SK-N-SH (cell line): ENCODE measurements at regions not wholly inside any gene's neighbourhood (a gene's known extent, or its start where the extent isn't known, plus 50 kb on each side); places are given as distances from the start of the nearest gene placed in this dataset.

ENCODE experiments used
- CHD2 ChIP-seq: fragments of 150-350 bp; IDR thresholded peaks from 2 replicates; pipeline ENCODE4 v1.6.1; 2018; ENCODE audit warnings: low read length; ENCODE audit not compliant: partially characterized antibody
- EZH2phosphoT487 ChIP-seq: fragments of 200-600 bp; sonication (generic); IDR thresholded peaks from 2 replicates; pipeline ENCODE4 v1.6.1; 2017; ENCODE audit warnings: low read depth, mixed run types, mild to moderate bottlenecking, antibody characterized with exemption, moderate library complexity, borderline replicate concordance
- GATA2 ChIP-seq: sonication (generic); formaldehyde crosslinking; IDR thresholded peaks from 2 replicates; pipeline ENCODE4 v1.5.0; 2020; ENCODE audit warnings: mild to moderate bottlenecking, missing genetic modification reagents
- NFIC ChIP-seq: IDR thresholded peaks from 2 replicates; pipeline ENCODE4 v1.4.0; 2012; ENCODE audit warnings: borderline replicate concordance
- NRF1 ChIP-seq: IDR thresholded peaks from 2 replicates; pipeline ENCODE4 v1.6.1; 2012; ENCODE audit warnings: low read depth, mild to moderate bottlenecking, low read length
- POLR2AphosphoS5 ChIP-seq: IDR thresholded peaks from 2 replicates; pipeline ENCODE4 v1.6.1; 2012; ENCODE audit warnings: low read depth, low read length
- RCOR1 ChIP-seq: fragments of 150-350 bp; IDR thresholded peaks from 2 replicates; pipeline ENCODE4 v1.6.1; 2017; ENCODE audit warnings: antibody characterized with exemption, low read length
- SMC3 ChIP-seq: IDR thresholded peaks from 2 replicates; pipeline ENCODE4 v1.6.1; 2012; ENCODE audit warnings: low read depth, low read length, improper control_type of control experiment
- TCF12 ChIP-seq: IDR thresholded peaks from 2 replicates; pipeline ENCODE4 v1.4.0; 2012
- YY1 ChIP-seq: IDR thresholded peaks from 2 replicates; pipeline ENCODE4 v1.4.0; 2012; ENCODE audit warnings: low read depth, mild to moderate bottlenecking
- TF ChIP-seq, protein P1 (sequence below): fragments of 150-350 bp; IDR thresholded peaks from 2 replicates; pipeline ENCODE4 v1.6.1; 2017; ENCODE audit warnings: antibody characterized with exemption, low read length, low read depth, borderline replicate concordance
- TF ChIP-seq, protein P2 (sequence below): fragments of 200-600 bp; sonication (generic); IDR thresholded peaks from 2 replicates; pipeline ENCODE4 v1.6.1; 2017; ENCODE audit warnings: antibody characterized with exemption, mild to moderate bottlenecking, moderate library complexity
- TF ChIP-seq, protein P3 (sequence below): IDR thresholded peaks from 2 replicates; pipeline ENCODE4 v1.4.0; 2012; ENCODE audit warnings: low read depth, borderline replicate concordance

DNA sequence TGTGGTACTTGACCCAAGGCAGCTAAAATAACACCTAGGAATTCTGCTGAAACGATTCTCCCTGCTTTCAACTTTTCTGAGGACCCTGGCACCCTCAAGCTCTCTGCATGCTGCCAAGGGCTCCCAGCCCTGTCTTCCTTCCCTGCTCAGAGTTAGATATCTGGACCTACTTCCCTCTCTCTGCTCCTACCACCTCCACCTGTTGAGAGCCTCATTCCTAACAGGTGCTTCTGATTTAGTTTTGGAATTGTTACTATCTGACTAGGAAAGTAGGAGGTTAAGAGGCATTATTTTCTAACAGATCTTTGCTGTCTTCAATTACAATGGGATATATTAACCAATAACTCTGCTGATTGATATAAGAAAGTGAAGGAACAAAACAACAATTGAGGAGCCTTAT is 253.8 kb downstream of the FZD1 start:
- TF ChIP-seq POLR2AphosphoS5: no peak
- TF ChIP-seq, protein P1, sequence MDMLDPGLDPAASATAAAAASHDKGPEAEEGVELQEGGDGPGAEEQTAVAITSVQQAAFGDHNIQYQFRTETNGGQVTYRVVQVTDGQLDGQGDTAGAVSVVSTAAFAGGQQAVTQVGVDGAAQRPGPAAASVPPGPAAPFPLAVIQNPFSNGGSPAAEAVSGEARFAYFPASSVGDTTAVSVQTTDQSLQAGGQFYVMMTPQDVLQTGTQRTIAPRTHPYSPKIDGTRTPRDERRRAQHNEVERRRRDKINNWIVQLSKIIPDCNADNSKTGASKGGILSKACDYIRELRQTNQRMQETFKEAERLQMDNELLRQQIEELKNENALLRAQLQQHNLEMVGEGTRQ: no peak
- no peak for TF ChIP-seq SMC3
- TF ChIP-seq NRF1: no peak
- TF ChIP-seq CHD2: no peak
- TF ChIP-seq RCOR1: no peak
- TF ChIP-seq, protein P2, sequence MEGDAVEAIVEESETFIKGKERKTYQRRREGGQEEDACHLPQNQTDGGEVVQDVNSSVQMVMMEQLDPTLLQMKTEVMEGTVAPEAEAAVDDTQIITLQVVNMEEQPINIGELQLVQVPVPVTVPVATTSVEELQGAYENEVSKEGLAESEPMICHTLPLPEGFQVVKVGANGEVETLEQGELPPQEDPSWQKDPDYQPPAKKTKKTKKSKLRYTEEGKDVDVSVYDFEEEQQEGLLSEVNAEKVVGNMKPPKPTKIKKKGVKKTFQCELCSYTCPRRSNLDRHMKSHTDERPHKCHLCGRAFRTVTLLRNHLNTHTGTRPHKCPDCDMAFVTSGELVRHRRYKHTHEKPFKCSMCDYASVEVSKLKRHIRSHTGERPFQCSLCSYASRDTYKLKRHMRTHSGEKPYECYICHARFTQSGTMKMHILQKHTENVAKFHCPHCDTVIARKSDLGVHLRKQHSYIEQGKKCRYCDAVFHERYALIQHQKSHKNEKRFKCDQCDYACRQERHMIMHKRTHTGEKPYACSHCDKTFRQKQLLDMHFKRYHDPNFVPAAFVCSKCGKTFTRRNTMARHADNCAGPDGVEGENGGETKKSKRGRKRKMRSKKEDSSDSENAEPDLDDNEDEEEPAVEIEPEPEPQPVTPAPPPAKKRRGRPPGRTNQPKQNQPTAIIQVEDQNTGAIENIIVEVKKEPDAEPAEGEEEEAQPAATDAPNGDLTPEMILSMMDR: no peak
- no peak for TF ChIP-seq TCF12
- no peak for TF ChIP-seq EZH2phosphoT487
- TF ChIP-seq, protein P3, sequence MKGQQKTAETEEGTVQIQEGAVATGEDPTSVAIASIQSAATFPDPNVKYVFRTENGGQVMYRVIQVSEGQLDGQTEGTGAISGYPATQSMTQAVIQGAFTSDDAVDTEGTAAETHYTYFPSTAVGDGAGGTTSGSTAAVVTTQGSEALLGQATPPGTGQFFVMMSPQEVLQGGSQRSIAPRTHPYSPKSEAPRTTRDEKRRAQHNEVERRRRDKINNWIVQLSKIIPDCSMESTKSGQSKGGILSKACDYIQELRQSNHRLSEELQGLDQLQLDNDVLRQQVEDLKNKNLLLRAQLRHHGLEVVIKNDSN: no peak
- no peak for TF ChIP-seq YY1
- no peak for TF ChIP-seq NFIC
- no peak for TF ChIP-seq GATA2 (CRISPR knock-in tag)
